Esophagus squamous epithelium (tissue), 5 donors: ENCODE measurements at regions not wholly inside any gene's neighbourhood (a gene's known extent, or its start where the extent isn't known, plus 50 kb on each side); places are given as distances from the start of the nearest gene placed in this dataset.

Experiments
- DNase-seq: peaks from one replicate; lab custom pipeline; 2025; lab: John Stamatoyannopoulos, UW
- H3K27ac ChIP-seq, 4 donors: fragments of 200-600 bp; sonication (generic); one replicate each; pipeline ENCODE4 v1.5.1; 2016 to 2019; ENCODE audit warnings: mild to moderate bottlenecking in 1 of 4
- H3K27me3 ChIP-seq, 4 donors: fragments of 200-600 bp; sonication (generic); 1 replicate in 3 of 4; 2 replicates in 1 of 4; pipeline versions ENCODE4 v1.5.1 to v1.6.0; 2017 to 2021; ENCODE audit warnings: antibody characterized with exemption in 1 of 4
- H3K36me3 ChIP-seq, 3 donors: fragments of 200-600 bp; sonication (generic); one replicate each; pipeline ENCODE4 v1.5.1; 2016 to 2019
- H3K4me1 ChIP-seq, 3 donors: fragments of 200-600 bp; sonication (generic); one replicate each; pipeline ENCODE4 v1.5.1; 2017 to 2019
- H3K4me3 ChIP-seq, 4 donors: fragments of 200-600 bp; sonication (generic); 1 replicate in 3 of 4; 2 replicates in 1 of 4; pipeline ENCODE4 v1.5.1; 2016 to 2019; ENCODE audit warnings: mild to moderate bottlenecking in 2 of 4, moderate library complexity in 1 of 4
- H3K9me3 ChIP-seq, 3 donors: fragments of 200-600 bp; sonication (generic); one replicate each; pipeline ENCODE4 v1.5.1; 2016 to 2019
- CTCF ChIP-seq, 6 experiments: fragments of 450-650 bp in 4 of 6; fragments of 200-600 bp in 2 of 6; sonication (generic) in 2 of 6; IDR thresholded peaks; one replicate each; pipeline ENCODE4 v1.5.1; 2016 to 2019; ENCODE audit warnings: antibody characterized with exemption in 6 of 6, mild to moderate bottlenecking in 4 of 6, moderate library complexity in 4 of 6
- POLR2A ChIP-seq, 4 donors: fragments of 450-650 bp; IDR thresholded peaks; one replicate each; pipeline ENCODE4 v1.6.1; 2017; ENCODE audit warnings: antibody characterized with exemption in 4 of 4, mild to moderate bottlenecking in 4 of 4, moderate library complexity in 3 of 4
- WGBS, 2 donors: methylation state at CpG; one replicate each; pipeline ENCODE4 v1.1.5; 2018; 5-methylcytosine and 5-hydroxymethylcytosine counted together
- intact Hi-C: fragments of 100-400 bp; cut with DNase I; formaldehyde crosslinking; loops from one replicate; pipeline ENCODE4 v1.15.0; 2022
- donor health status: DM: yes; HTN: yes; CAD: no.

- 74 to 80% methylated on average over 3 of the region's 3 CpGs for WGBS, 2 donors
- H3K27me3 ChIP-seq = no peaks in the 10 kb centered on the region
- H3K9me3 ChIP-seq = no peaks in the 10 kb centered on the region
- H3K4me1 ChIP-seq = no peaks in the 10 kb centered on the region
- no peak for DNase-seq
- no peak overlapping the region for H3K4me3 ChIP-seq
- no peaks in the 10 kb centered on the region for H3K36me3 ChIP-seq
- H3K27ac ChIP-seq = no peak overlapping the region
- intact Hi-C loops = no loop called here
- no peak for TF ChIP-seq CTCF (IDR thresholded peaks at IDR 0.05)
- TF ChIP-seq POLR2A (IDR thresholded peaks at IDR 0.05) = no peak
Measured at GRCh38 chr4:110737931-110738330, 115.1 kb upstream of the PITX2 start.

- no peak for TF ChIP-seq CTCF (IDR thresholded peaks at IDR 0.05)
- no peak for TF ChIP-seq POLR2A (IDR thresholded peaks at IDR 0.05)
Measured at GRCh38 chr4:110742143-110742542, 119.3 kb upstream of the PITX2 start.

GRCh38 chr4:110748071-110748470 lies 125.2 kb upstream of the PITX2 start:
- intact Hi-C loops = no loop called here
- no peaks in the 10 kb centered on the region for H3K36me3 ChIP-seq
- no peak overlapping the region for H3K4me3 ChIP-seq
- 84 to 85% methylated on average over 2 of the region's 2 CpGs for WGBS, 2 donors
- TF ChIP-seq CTCF (IDR thresholded peaks at IDR 0.05) (no peak), POLR2A (IDR thresholded peaks at IDR 0.05) (no peak)
- DNase-seq = no peak
- no peaks in the 10 kb centered on the region for H3K27me3 ChIP-seq
- peaks cover 0 to 4% (median 0%) of the 10 kb centered on the region in 3 donors for H3K4me1 ChIP-seq
- no peaks in the 10 kb centered on the region for H3K9me3 ChIP-seq
- no peak overlapping the region for H3K27ac ChIP-seq

More at GRCh38 chr4:110742143-110742542, 119.3 kb upstream of the PITX2 start:
- intact Hi-C loops = no loop called here
- H3K27me3 ChIP-seq = no peaks in the 10 kb centered on the region
- H3K4me1 ChIP-seq = no peaks in the 10 kb centered on the region
- H3K9me3 ChIP-seq = no peaks in the 10 kb centered on the region
- H3K4me3 ChIP-seq = no peak overlapping the region
- no peaks in the 10 kb centered on the region for H3K36me3 ChIP-seq
- DNase-seq = no peak
- no peak overlapping the region for H3K27ac ChIP-seq

GRCh38 chr4:110751183-110751582 lies 128.3 kb upstream of the PITX2 start:
- TF ChIP-seq POLR2A (IDR thresholded peaks at IDR 0.05) (no peak), CTCF (IDR thresholded peaks at IDR 0.05) (no peak)
- no peaks in the 10 kb centered on the region for H3K27me3 ChIP-seq
- intact Hi-C loops = no loop called here
- no peak overlapping the region for H3K4me3 ChIP-seq
- H3K9me3 ChIP-seq = no peaks in the 10 kb centered on the region
- H3K27ac ChIP-seq = no peak overlapping the region
- 87 to 95% methylated on average over 3 of the region's 3 CpGs for WGBS, 2 donors
- H3K36me3 ChIP-seq = no peaks in the 10 kb centered on the region
- H3K4me1 ChIP-seq = peaks cover 0 to 4% (median 0%) of the 10 kb centered on the region in 3 donors
- DNase-seq = no peak

- TF ChIP-seq POLR2A (IDR thresholded peaks at IDR 0.05) (no peak), CTCF (IDR thresholded peaks at IDR 0.05) (no peak)
- 70 to 77% methylated on average over 2 of the region's 2 CpGs for WGBS, 2 donors
- no peak for DNase-seq
Measured at GRCh38 chr4:110751986-110752385, 129.1 kb upstream of the PITX2 start.

More at GRCh38 chr4:110751986-110752385, 129.1 kb upstream of the PITX2 start:
- H3K27me3 ChIP-seq = no peaks in the 10 kb centered on the region
- intact Hi-C loops = no loop called here
- H3K36me3 ChIP-seq = no peaks in the 10 kb centered on the region
- H3K4me3 ChIP-seq = no peak overlapping the region
- H3K4me1 ChIP-seq = peaks cover 0 to 4% (median 0%) of the 10 kb centered on the region in 3 donors
- no peak overlapping the region for H3K27ac ChIP-seq
- H3K9me3 ChIP-seq = no peaks in the 10 kb centered on the region
